CD4-positive, alpha-beta T cell (primary cell): ENCODE measurements at regions not wholly inside any gene's neighbourhood (a gene's known extent, or its start where the extent isn't known, plus 50 kb on each side); places are given as distances from the start of the nearest gene placed in this dataset.

Source experiments
- ATAC-seq: fragments of 200-7000 bp; cut with Tn5 transposase; one replicate; pipeline ENCODE4 v1.10.0; 2022; ENCODE audit warnings: mild to moderate bottlenecking; ENCODE audit not compliant: poor library complexity
- CTCF ChIA-PET: fragments of 350-600 bp; sonication (Branson Sonifier 250); formaldehyde crosslinking; loops from one replicate; lab custom pipeline; 2021; ENCODE audit warnings: antibody characterized with exemption, inconsistent platforms; lab: Charles Lee
- POLR2A ChIA-PET: fragments of 350-600 bp; sonication (Branson Sonifier 250); formaldehyde crosslinking; loops from one replicate; lab custom pipeline; 2021; ENCODE audit warnings: antibody characterized with exemption, inconsistent platforms; lab: Charles Lee
- DNase-seq, 14 experiments: peaks; one replicate each; pipeline ENCODE4 v3.0.0-alpha.2; 2013 to 2020; ENCODE audit warnings: mixed read lengths in 2 of 14
- H3K27ac ChIP-seq, 2 donors: one replicate each; pipeline versions ENCODE4 v1.5.1 to v1.7.0; 2013; ENCODE audit warnings: low read length in 2 of 2, low read depth in 1 of 2, mild to moderate bottlenecking in 1 of 2
- H3K27me3 ChIP-seq, 2 experiments: 1 replicate in 1 of 2; 2 replicates in 1 of 2; pipeline versions ENCODE4 v1.6.1 to v1.7.0; 2013; ENCODE audit warnings: low read length in 2 of 2, control low read depth in 1 of 2, mild to moderate bottlenecking in 1 of 2, moderate library complexity in 1 of 2; ENCODE audit not compliant: insufficient read depth in 2 of 2, control insufficient read depth in 1 of 2
- H3K36me3 ChIP-seq: one replicate; pipeline ENCODE4 v1.6.1; 2013; ENCODE audit warnings: low read length, control low read depth; ENCODE audit not compliant: insufficient read depth
- H3K4me1 ChIP-seq: one replicate; pipeline ENCODE4 v1.6.1; 2013; ENCODE audit warnings: low read length, control low read depth; ENCODE audit not compliant: insufficient read depth
- H3K4me3 ChIP-seq: one replicate; pipeline ENCODE4 v1.5.1; 2013; ENCODE audit warnings: mild to moderate bottlenecking, low read length, moderate library complexity
- H3K9me3 ChIP-seq, 2 experiments: 1 replicate in 1 of 2; 2 replicates in 1 of 2; pipeline versions ENCODE4 v1.6.1 to v1.7.0; 2013; ENCODE audit warnings: low read length in 2 of 2, mild to moderate bottlenecking in 2 of 2, control low read depth in 1 of 2, moderate library complexity in 1 of 2; ENCODE audit not compliant: control insufficient read depth in 1 of 2, insufficient read depth in 1 of 2
- H3K27ac Mint-ChIP-seq: one replicate; pipeline ENCODE4 v1.8.0; 2020; ENCODE audit warnings: mixed read lengths
- H3K27me3 Mint-ChIP-seq: one replicate; pipeline ENCODE4 v1.8.0; 2021; ENCODE audit warnings: mixed read lengths
- H3K36me3 Mint-ChIP-seq: one replicate; pipeline ENCODE4 v1.8.0; 2021; ENCODE audit warnings: low read depth, mixed read lengths
- H3K4me1 Mint-ChIP-seq: one replicate; pipeline ENCODE4 v1.8.0; 2021; ENCODE audit warnings: low read depth, mixed read lengths
- H3K4me3 Mint-ChIP-seq: one replicate; pipeline ENCODE4 v1.8.0; 2020; ENCODE audit warnings: mild to moderate bottlenecking, mixed read lengths
- H3K9me3 Mint-ChIP-seq: one replicate; pipeline ENCODE4 v1.8.0; 2020; ENCODE audit warnings: mixed read lengths
- CTCF ChIP-seq: fragments of 200-600 bp; IDR thresholded peaks from one replicate; pipeline ENCODE4 v1.8.0; 2022; ENCODE audit warnings: antibody characterized with exemption, mild to moderate bottlenecking
- intact Hi-C, 2 experiments: fragments of 100-400 bp; cut with DNase I in 1 of 2; cut with micrococcal nuclease in 1 of 2; formaldehyde crosslinking; loops; one replicate each; pipeline versions ENCODE4 v1.15.1 to v1.9.0; 2023 to 2025; cut with DNase I, micrococcal nuclease

- Histone ChIP-seq H3K4me1 (no peaks in the 10 kb centered on the region), H3K27ac (no peak overlapping the region), H3K4me3 (no peak overlapping the region), H3K36me3 (no peaks in the 10 kb centered on the region), H3K27me3 (no peaks in the 10 kb centered on the region), H3K9me3 (peaks cover 0 to 12% of the 10 kb centered on the region in 2 experiments)
- Mint-ChIP-seq H3K4me3 (no peak overlapping the region), H3K4me1 (no peaks in the 10 kb centered on the region), H3K27me3 (peaks cover 2% of the 10 kb centered on the region), H3K9me3 (no peaks in the 10 kb centered on the region), H3K27ac (no peak overlapping the region), H3K36me3 (no peaks in the 10 kb centered on the region)
- ATAC-seq (no peak), DNase-seq (no peak)
- CTCF ChIA-PET = no interaction called here
- POLR2A ChIA-PET = no interaction called here
- TF ChIP-seq CTCF = no peak
- intact Hi-C loops = no loop called here
These were observed 153.2 kb upstream of the NR2F2 start for GRCh38 chr15:96177279-96177678.

- Histone ChIP-seq H3K27ac (no peak overlapping the region), H3K4me3 (no peak overlapping the region), H3K27me3 (no peaks in the 10 kb centered on the region), H3K9me3 (peaks cover 0 to 12% of the 10 kb centered on the region in 2 experiments), H3K4me1 (no peaks in the 10 kb centered on the region), H3K36me3 (no peaks in the 10 kb centered on the region)
- intact Hi-C loops = no loop called here
- Mint-ChIP-seq H3K9me3 (no peaks in the 10 kb centered on the region), H3K27me3 (peaks cover 4% of the 10 kb centered on the region), H3K27ac (no peak overlapping the region), H3K4me1 (no peaks in the 10 kb centered on the region), H3K4me3 (no peak overlapping the region), H3K36me3 (no peaks in the 10 kb centered on the region)
- DNase-seq (no peak), ATAC-seq (no peak)
- POLR2A ChIA-PET = no interaction called here
- CTCF ChIA-PET = no interaction called here
- TF ChIP-seq CTCF = no peak
These were observed 150.3 kb upstream of the NR2F2 start for GRCh38 chr15:96180087-96180748.

- peaks cover 4% of the 10 kb centered on the region for H3K27me3 Mint-ChIP-seq
- no peak for TF ChIP-seq CTCF
These were observed 149.3 kb upstream of the NR2F2 start for GRCh38 chr15:96181217-96181616.

More at GRCh38 chr15:96181217-96181616, 149.3 kb upstream of the NR2F2 start:
- no peak for ATAC-seq
- Histone ChIP-seq H3K9me3 (peaks cover 0 to 12% of the 10 kb centered on the region in 2 experiments), H3K36me3 (no peaks in the 10 kb centered on the region), H3K27ac (no peak overlapping the region), H3K4me1 (no peaks in the 10 kb centered on the region), H3K4me3 (no peak overlapping the region), H3K27me3 (no peaks in the 10 kb centered on the region)
- no peak overlapping the region for H3K27ac Mint-ChIP-seq
- POLR2A ChIA-PET = no interaction called here
- no peaks in the 10 kb centered on the region for H3K9me3 Mint-ChIP-seq
- no peak for DNase-seq
- CTCF ChIA-PET = no interaction called here
- no peaks in the 10 kb centered on the region for H3K4me1 Mint-ChIP-seq
- intact Hi-C loops = no loop called here
- no peak overlapping the region for H3K4me3 Mint-ChIP-seq
- no peaks in the 10 kb centered on the region for H3K36me3 Mint-ChIP-seq
